GM12874 (cell line): ENCODE measurements at regions not wholly inside any gene's neighbourhood (a gene's known extent, or its start where the extent isn't known, plus 50 kb on each side); places are given as distances from the start of the nearest gene placed in this dataset.
A peak's percentile ranks its signal among the peaks of the same experiment; 100 is the strongest.

ENCODE experiments used
- CTCF ChIP-seq: IDR thresholded peaks from 2 replicates; pipeline ENCODE4 v1.5.1; 2011; ENCODE audit warnings: low read depth, mild to moderate bottlenecking, control low read depth, low read length, moderate library complexity; ENCODE audit not compliant: insufficient read depth

GRCh38 chrX:9302381-9302780 is 162.5 kb upstream of the TBL1X start:
- TF ChIP-seq CTCF: no peak

- TF ChIP-seq CTCF: no peak
These were observed 156.4 kb upstream of the TBL1X start for GRCh38 chrX:9308426-9308825.

- no peak for TF ChIP-seq CTCF
These were observed 154.2 kb upstream of the TBL1X start for GRCh38 chrX:9310616-9311015.

- TF ChIP-seq CTCF: no peak
These were observed 153.3 kb upstream of the TBL1X start for GRCh38 chrX:9311421-9312160.

- TF ChIP-seq CTCF: peak; percentile 68
These were observed 151.7 kb upstream of the TBL1X start for GRCh38 chrX:9312922-9313867.

- no peak for TF ChIP-seq CTCF
These were observed 149.8 kb upstream of the TBL1X start for GRCh38 chrX:9315086-9315485.

GRCh38 chrX:9316096-9316495 is 148.8 kb upstream of the TBL1X start:
- no peak for TF ChIP-seq CTCF
